H1 (cell line): ENCODE measurements at regions not wholly inside any gene's neighbourhood (a gene's known extent, or its start where the extent isn't known, plus 50 kb on each side); places are given as distances from the start of the nearest gene placed in this dataset.

Experiments used
- CTCF ChIA-PET: fragments of 300-600 bp; sonication (Branson Sonifier 250); formaldehyde crosslinking; loops from one replicate; lab custom pipeline; 2021; ENCODE audit not compliant: partially characterized antibody; lab: Charles Lee
- POLR2A ChIA-PET: fragments of 300-600 bp; sonication (Branson Sonifier 250); formaldehyde crosslinking; loops from one replicate; lab custom pipeline; 2021; ENCODE audit warnings: inconsistent platforms; ENCODE audit not compliant: partially characterized antibody; lab: Charles Lee
- DNase-seq, 2 experiments: peaks; one replicate each; pipeline versions ENCODE4 v3.0.0 to v3.0.0-alpha.2; 2010 to 2022; ENCODE audit warnings: low spot score in 2 of 2, low read depth in 1 of 2, mixed read lengths in 1 of 2
- FAIRE-seq: peaks from 2 replicates; lab custom pipeline; 2011; peaks lifted over from hg19 to GRCh38; lab: Jason Lieb, UNC
- H2AFZ ChIP-seq: 2 replicates; pipeline ENCODE4 v1.8.1; 2012; ENCODE audit warnings: low read length, inconsistent platforms
- H2AK5ac ChIP-seq: 2 replicates; pipeline ENCODE4 v1.6.1; 2013; ENCODE audit warnings: low read depth, low read length
- H2BK120ac ChIP-seq: replicated peaks from 2 replicates; pipeline ENCODE3; 2013; ENCODE audit warnings: low read depth, low read length, inconsistent platforms
- H2BK12ac ChIP-seq: 2 replicates; pipeline ENCODE4 v1.6.1; 2013; ENCODE audit warnings: low read depth, low read length
- H2BK15ac ChIP-seq: 2 replicates; pipeline ENCODE4 v1.6.1; 2013; ENCODE audit warnings: low read length
- H2BK20ac ChIP-seq: 2 replicates; pipeline ENCODE4 v1.6.1; 2013; ENCODE audit warnings: low read length
- H2BK5ac ChIP-seq: 2 replicates; pipeline ENCODE4 v1.6.1; 2013; ENCODE audit warnings: low read depth, low read length
- H3K14ac ChIP-seq: 2 replicates; pipeline ENCODE4 v1.6.1; 2013; ENCODE audit warnings: inconsistent platforms; ENCODE audit not compliant: insufficient read length
- H3K18ac ChIP-seq: 2 replicates; pipeline ENCODE4 v1.6.1; 2013; ENCODE audit warnings: low read length; ENCODE audit errors: extremely low read depth
- H3K23ac ChIP-seq: 2 replicates; pipeline ENCODE4 v1.6.1; 2013; ENCODE audit warnings: inconsistent platforms; ENCODE audit not compliant: insufficient read length
- H3K23me2 ChIP-seq: 2 replicates; pipeline ENCODE4 v1.6.1; 2013; ENCODE audit warnings: low read depth, low read length
- H3K27ac ChIP-seq: 2 replicates; pipeline ENCODE4 v1.6.1; 2011; ENCODE audit warnings: low read depth, low read length, inconsistent platforms
- H3K27me3 ChIP-seq, 4 experiments: replicated peaks in 1 of 4; 1 replicate in 1 of 4; 2 replicates in 3 of 4; pipeline versions ENCODE4 v1.6.1 to v1.8.1; 2011 to 2013; ENCODE audit warnings: low read length in 3 of 4, mild to moderate bottlenecking in 3 of 4, inconsistent platforms in 2 of 4, mixed read lengths in 2 of 4, moderate library complexity in 1 of 4; ENCODE audit not compliant: control insufficient read depth in 3 of 4, insufficient read depth in 3 of 4; ENCODE audit errors: extremely low read depth in 1 of 4
- H3K36me3 ChIP-seq, 4 experiments: 2 replicates each; pipeline versions ENCODE4 v1.6.1 to v1.8.1; 2011 to 2013; ENCODE audit warnings: mild to moderate bottlenecking in 4 of 4, low read length in 3 of 4, moderate library complexity in 2 of 4, control low read depth in 1 of 4, inconsistent platforms in 1 of 4; ENCODE audit not compliant: insufficient read depth in 4 of 4, control insufficient read depth in 2 of 4
- H3K4ac ChIP-seq: replicated peaks from 2 replicates; pipeline ENCODE3; 2013; ENCODE audit warnings: low read length, low read depth, mixed read lengths, inconsistent platforms; ENCODE audit not compliant: insufficient read length
- H3K4me1 ChIP-seq, 4 experiments: replicated peaks in 1 of 4; 1 replicate in 1 of 4; 2 replicates in 3 of 4; pipeline versions ENCODE4 v1.6.1 to v1.8.1; 2011 to 2013; ENCODE audit warnings: low read length in 3 of 4, inconsistent platforms in 2 of 4, mixed read lengths in 1 of 4; ENCODE audit not compliant: insufficient read depth in 4 of 4, control insufficient read depth in 3 of 4
- H3K4me2 ChIP-seq, 2 experiments: 2 replicates each; pipeline versions ENCODE4 v1.6.1 to v1.8.1; 2011 to 2013; ENCODE audit warnings: low read depth in 2 of 2, low read length in 2 of 2, control low read depth in 1 of 2, inconsistent platforms in 1 of 2, mild to moderate bottlenecking in 1 of 2; ENCODE audit not compliant: insufficient read depth in 1 of 2
- H3K4me3 ChIP-seq, 4 experiments: fragments of 200-600, 300-600 bp in 1 of 4; sonication (generic), shearing (Covaris generic), sonication (Bioruptor Twin) in 1 of 4; 2 replicates each; pipeline versions ENCODE4 v1.5.1 to v1.8.1; 2011 to 2016; ENCODE audit warnings: low read length in 4 of 4, low read depth in 3 of 4, control low read depth in 2 of 4, inconsistent platforms in 2 of 4, mild to moderate bottlenecking in 2 of 4, mixed read lengths in 1 of 4, moderate library complexity in 1 of 4; ENCODE audit not compliant: insufficient read depth in 2 of 4; ENCODE audit errors: extremely low read depth in 1 of 4
- H3K56ac ChIP-seq: replicated peaks from 2 replicates; pipeline ENCODE3; 2013; ENCODE audit warnings: low read depth, mild to moderate bottlenecking, mixed read lengths, low read length, inconsistent platforms; ENCODE audit not compliant: insufficient read length
- H3K79me1 ChIP-seq: 2 replicates; pipeline ENCODE4 v1.6.1; 2013; ENCODE audit warnings: low read depth, low read length, control low read depth
- H3K79me2 ChIP-seq, 2 experiments: 2 replicates each; pipeline versions ENCODE4 v1.6.1 to v1.8.1; 2012 to 2013; ENCODE audit warnings: low read length in 2 of 2, mild to moderate bottlenecking in 2 of 2, inconsistent platforms in 1 of 2; ENCODE audit not compliant: insufficient read depth in 2 of 2, control insufficient read depth in 1 of 2
- H3K9ac ChIP-seq, 4 experiments: replicated peaks in 1 of 4; 1 replicate in 1 of 4; 2 replicates in 3 of 4; pipeline versions ENCODE4 v1.6.1 to v1.8.1; 2011 to 2013; ENCODE audit warnings: low read depth in 3 of 4, low read length in 3 of 4, control low read depth in 2 of 4, mild to moderate bottlenecking in 2 of 4, moderate library complexity in 2 of 4, inconsistent platforms in 1 of 4; ENCODE audit errors: extremely low read depth in 1 of 4
- H3K9me3 ChIP-seq, 2 experiments: 2 replicates each; pipeline versions ENCODE4 v1.6.1 to v1.8.1; 2012 to 2013; ENCODE audit warnings: mild to moderate bottlenecking in 2 of 2, moderate library complexity in 2 of 2, control low read depth in 1 of 2, inconsistent platforms in 1 of 2, low read depth in 1 of 2, low read length in 1 of 2, mixed read lengths in 1 of 2; ENCODE audit not compliant: insufficient read depth in 2 of 2
- H4K20me1 ChIP-seq, 2 experiments: replicated peaks in 1 of 2; 2 replicates each; pipeline versions ENCODE3 to v1.8.1; 2011 to 2013; ENCODE audit warnings: inconsistent platforms in 2 of 2, low read length in 2 of 2, mild to moderate bottlenecking in 1 of 2; ENCODE audit not compliant: insufficient read depth in 2 of 2, control insufficient read depth in 1 of 2
- H4K5ac ChIP-seq: 2 replicates; pipeline ENCODE4 v1.6.1; 2013; ENCODE audit warnings: low read length, low read depth, mixed read lengths, inconsistent platforms; ENCODE audit not compliant: insufficient read length
- H4K8ac ChIP-seq: 2 replicates; pipeline ENCODE4 v1.8.0; 2013; ENCODE audit warnings: mild to moderate bottlenecking, moderate library complexity, low read length, inconsistent platforms; ENCODE audit not compliant: insufficient read depth; ENCODE audit errors: extremely low read depth
- H4K91ac ChIP-seq: replicated peaks from 2 replicates; pipeline ENCODE3; 2013; ENCODE audit warnings: low read length, mixed read lengths, inconsistent platforms; ENCODE audit not compliant: insufficient read length
- NANOG ChIP-seq: IDR thresholded peaks from 2 replicates; pipeline ENCODE4 v1.6.1; 2011; ENCODE audit warnings: low read length, low read depth, mild to moderate bottlenecking, inconsistent platforms; ENCODE audit not compliant: insufficient read depth, poor library complexity, severe bottlenecking
- NRF1 ChIP-seq: IDR thresholded peaks from 2 replicates; pipeline ENCODE4 v1.6.1; 2011; ENCODE audit warnings: mild to moderate bottlenecking, low read depth, low read length, improper control_type of control experiment
- PHF8 ChIP-seq: fragments of 200-600 bp; sonication (generic); conservative IDR thresholded peaks from 2 replicates; pipeline ENCODE4 v1.7.1; 2012; ENCODE audit warnings: low read depth, mild to moderate bottlenecking, inconsistent platforms, low read length, moderate library complexity
- SAP30 ChIP-seq: fragments of 300-600 bp; sonication (generic); IDR thresholded peaks from 2 replicates; pipeline ENCODE4 v1.7.1; 2012; ENCODE audit warnings: low read length, moderate library complexity, mild to moderate bottlenecking, inconsistent platforms; ENCODE audit not compliant: insufficient read depth, insufficient replicate concordance
- WGBS, 2 experiments: shearing (Covaris generic) in 1 of 2; methylation state at CpG; one replicate each; pipeline versions ENCODE4 v1.1.6 to v1.1.7; 2013 to 2015; ENCODE audit warnings: low lambda C conversion rate in 2 of 2, mixed read lengths in 2 of 2, inconsistent platforms in 1 of 2, low coverage in 1 of 2, missing lambda C conversion rate in 1 of 2; ENCODE audit not compliant: insufficient replicate concordance in 2 of 2, insufficient coverage in 1 of 2, insufficient read length in 1 of 2; ENCODE audit errors: extremely low coverage in 1 of 2, missing lambda C conversion rate in 1 of 2; 5-methylcytosine and 5-hydroxymethylcytosine counted together
- TF ChIP-seq, protein P1 (sequence below), 3 experiments: IDR thresholded peaks; 1 replicate in 2 of 3; 2 replicates in 1 of 3; pipeline versions ENCODE4 v1.5.1 to v1.6.1; 2011; ENCODE audit warnings: low read length in 3 of 3, mild to moderate bottlenecking in 3 of 3, inconsistent platforms in 2 of 3, low read depth in 1 of 3, moderate library complexity in 1 of 3; ENCODE audit not compliant: insufficient read depth in 1 of 3; ENCODE audit errors: control extremely low read depth in 1 of 3

DNA sequence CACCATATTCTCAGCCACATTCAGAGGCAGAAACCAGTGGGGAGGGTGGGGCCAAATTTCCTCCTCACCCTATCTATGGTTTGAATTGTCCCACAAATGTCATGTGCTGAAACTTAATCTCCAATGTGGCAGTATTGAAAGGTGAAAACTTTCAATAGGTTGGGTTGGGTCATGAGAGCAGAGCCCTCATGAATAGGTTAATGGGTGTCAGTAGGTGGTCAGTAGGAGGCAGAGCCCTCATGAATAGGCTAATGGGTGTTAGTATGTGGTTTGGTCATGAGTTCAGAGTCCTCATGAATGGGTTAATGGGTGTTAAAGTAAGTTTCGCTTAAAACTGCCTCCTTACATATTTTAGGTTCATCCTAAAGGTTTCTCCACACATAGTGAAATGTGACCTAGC lies 170.0 kb downstream of the FCRL5 start:
- FAIRE-seq (peak; percentile 19), DNase-seq (no peak)
- Histone ChIP-seq H2BK20ac (no peak overlapping the region), H3K4me2 (no peak overlapping the region), H3K27ac (no peak overlapping the region), H4K91ac (no peak overlapping the region), H3K27me3 (no peaks in the 10 kb centered on the region), H2BK12ac (no peak overlapping the region), H2AFZ (no peak overlapping the region), H3K79me1 (no peaks in the 10 kb centered on the region), H3K18ac (no peak overlapping the region), H3K23me2 (no peaks in the 10 kb centered on the region), H3K4me3 (no peak overlapping the region), H3K79me2 (no peaks in the 10 kb centered on the region), H3K4ac (no peak overlapping the region), H3K9me3 (no peaks in the 10 kb centered on the region), H4K20me1 (no peaks in the 10 kb centered on the region), H2AK5ac (no peak overlapping the region), H3K36me3 (no peaks in the 10 kb centered on the region), H3K14ac (no peak overlapping the region), H4K8ac (no peak overlapping the region), H3K23ac (no peak overlapping the region), H2BK120ac (no peak overlapping the region), H3K9ac (no peak overlapping the region), H4K5ac (no peak overlapping the region), H2BK15ac (no peak overlapping the region), H2BK5ac (no peak overlapping the region), H3K4me1 (no peaks in the 10 kb centered on the region; a peak in 1 of 7 replicates), H3K56ac (no peak overlapping the region)
- CTCF ChIA-PET: interaction anchor here (0.6 to 2.3 kb wide), 3 partner anchors 52 to 114 kb away, joined by 3 to 6 read pairs (median 4); no protein-coding TSS in a partner anchor
- POLR2A ChIA-PET: no interaction called here
- 100% methylated on average over 1 of the region's 1 CpG; no CpG with 5 or more reads in 1 of the 2 experiments for WGBS, 2 experiments
- TF ChIP-seq NRF1: no peak
- TF ChIP-seq SAP30: no peak
- TF ChIP-seq PHF8: no peak
- TF ChIP-seq, protein P1, sequence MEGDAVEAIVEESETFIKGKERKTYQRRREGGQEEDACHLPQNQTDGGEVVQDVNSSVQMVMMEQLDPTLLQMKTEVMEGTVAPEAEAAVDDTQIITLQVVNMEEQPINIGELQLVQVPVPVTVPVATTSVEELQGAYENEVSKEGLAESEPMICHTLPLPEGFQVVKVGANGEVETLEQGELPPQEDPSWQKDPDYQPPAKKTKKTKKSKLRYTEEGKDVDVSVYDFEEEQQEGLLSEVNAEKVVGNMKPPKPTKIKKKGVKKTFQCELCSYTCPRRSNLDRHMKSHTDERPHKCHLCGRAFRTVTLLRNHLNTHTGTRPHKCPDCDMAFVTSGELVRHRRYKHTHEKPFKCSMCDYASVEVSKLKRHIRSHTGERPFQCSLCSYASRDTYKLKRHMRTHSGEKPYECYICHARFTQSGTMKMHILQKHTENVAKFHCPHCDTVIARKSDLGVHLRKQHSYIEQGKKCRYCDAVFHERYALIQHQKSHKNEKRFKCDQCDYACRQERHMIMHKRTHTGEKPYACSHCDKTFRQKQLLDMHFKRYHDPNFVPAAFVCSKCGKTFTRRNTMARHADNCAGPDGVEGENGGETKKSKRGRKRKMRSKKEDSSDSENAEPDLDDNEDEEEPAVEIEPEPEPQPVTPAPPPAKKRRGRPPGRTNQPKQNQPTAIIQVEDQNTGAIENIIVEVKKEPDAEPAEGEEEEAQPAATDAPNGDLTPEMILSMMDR (IDR thresholded peaks at IDR 0.05; ENCODE audit: control extremely low read depth in 1 of 3, insufficient read depth in 1 of 3, low read depth in 1 of 3, low read length in 3 of 3): no peak
- TF ChIP-seq NANOG: peak; percentile 29
